H1 (cell line): ENCODE measurements at regions not wholly inside any gene's neighbourhood (a gene's known extent, or its start where the extent isn't known, plus 50 kb on each side); places are given as distances from the start of the nearest gene placed in this dataset.

Experiments
- CTCF ChIA-PET: fragments of 300-600 bp; sonication (Branson Sonifier 250); formaldehyde crosslinking; loops from one replicate; lab custom pipeline; 2021; ENCODE audit not compliant: partially characterized antibody; lab: Charles Lee
- POLR2A ChIA-PET: fragments of 300-600 bp; sonication (Branson Sonifier 250); formaldehyde crosslinking; loops from one replicate; lab custom pipeline; 2021; ENCODE audit warnings: inconsistent platforms; ENCODE audit not compliant: partially characterized antibody; lab: Charles Lee
- DNase-seq, 2 experiments: peaks; one replicate each; pipeline versions ENCODE4 v3.0.0 to v3.0.0-alpha.2; 2010 to 2022; ENCODE audit warnings: low spot score in 2 of 2, low read depth in 1 of 2, mixed read lengths in 1 of 2
- FAIRE-seq: peaks from 2 replicates; lab custom pipeline; 2011; peaks lifted over from hg19 to GRCh38; lab: Jason Lieb, UNC
- H2AFZ ChIP-seq: 2 replicates; pipeline ENCODE4 v1.8.1; 2012; ENCODE audit warnings: low read length, inconsistent platforms
- H2AK5ac ChIP-seq: 2 replicates; pipeline ENCODE4 v1.6.1; 2013; ENCODE audit warnings: low read depth, low read length
- H2BK120ac ChIP-seq: replicated peaks from 2 replicates; pipeline ENCODE3; 2013; ENCODE audit warnings: low read depth, low read length, inconsistent platforms
- H2BK12ac ChIP-seq: 2 replicates; pipeline ENCODE4 v1.6.1; 2013; ENCODE audit warnings: low read depth, low read length
- H2BK15ac ChIP-seq: 2 replicates; pipeline ENCODE4 v1.6.1; 2013; ENCODE audit warnings: low read length
- H2BK20ac ChIP-seq: 2 replicates; pipeline ENCODE4 v1.6.1; 2013; ENCODE audit warnings: low read length
- H2BK5ac ChIP-seq: 2 replicates; pipeline ENCODE4 v1.6.1; 2013; ENCODE audit warnings: low read depth, low read length
- H3K14ac ChIP-seq: 2 replicates; pipeline ENCODE4 v1.6.1; 2013; ENCODE audit warnings: inconsistent platforms; ENCODE audit not compliant: insufficient read length
- H3K18ac ChIP-seq: 2 replicates; pipeline ENCODE4 v1.6.1; 2013; ENCODE audit warnings: low read length; ENCODE audit errors: extremely low read depth
- H3K23ac ChIP-seq: 2 replicates; pipeline ENCODE4 v1.6.1; 2013; ENCODE audit warnings: inconsistent platforms; ENCODE audit not compliant: insufficient read length
- H3K23me2 ChIP-seq: 2 replicates; pipeline ENCODE4 v1.6.1; 2013; ENCODE audit warnings: low read depth, low read length
- H3K27ac ChIP-seq: 2 replicates; pipeline ENCODE4 v1.6.1; 2011; ENCODE audit warnings: low read depth, low read length, inconsistent platforms
- H3K27me3 ChIP-seq, 4 experiments: replicated peaks in 1 of 4; 1 replicate in 1 of 4; 2 replicates in 3 of 4; pipeline versions ENCODE4 v1.6.1 to v1.8.1; 2011 to 2013; ENCODE audit warnings: low read length in 3 of 4, mild to moderate bottlenecking in 3 of 4, inconsistent platforms in 2 of 4, mixed read lengths in 2 of 4, moderate library complexity in 1 of 4; ENCODE audit not compliant: control insufficient read depth in 3 of 4, insufficient read depth in 3 of 4; ENCODE audit errors: extremely low read depth in 1 of 4
- H3K36me3 ChIP-seq, 4 experiments: 2 replicates each; pipeline versions ENCODE4 v1.6.1 to v1.8.1; 2011 to 2013; ENCODE audit warnings: mild to moderate bottlenecking in 4 of 4, low read length in 3 of 4, moderate library complexity in 2 of 4, control low read depth in 1 of 4, inconsistent platforms in 1 of 4; ENCODE audit not compliant: insufficient read depth in 4 of 4, control insufficient read depth in 2 of 4
- H3K4ac ChIP-seq: replicated peaks from 2 replicates; pipeline ENCODE3; 2013; ENCODE audit warnings: low read length, low read depth, mixed read lengths, inconsistent platforms; ENCODE audit not compliant: insufficient read length
- H3K4me1 ChIP-seq, 4 experiments: replicated peaks in 1 of 4; 1 replicate in 1 of 4; 2 replicates in 3 of 4; pipeline versions ENCODE4 v1.6.1 to v1.8.1; 2011 to 2013; ENCODE audit warnings: low read length in 3 of 4, inconsistent platforms in 2 of 4, mixed read lengths in 1 of 4; ENCODE audit not compliant: insufficient read depth in 4 of 4, control insufficient read depth in 3 of 4
- H3K4me2 ChIP-seq, 2 experiments: 2 replicates each; pipeline versions ENCODE4 v1.6.1 to v1.8.1; 2011 to 2013; ENCODE audit warnings: low read depth in 2 of 2, low read length in 2 of 2, control low read depth in 1 of 2, inconsistent platforms in 1 of 2, mild to moderate bottlenecking in 1 of 2; ENCODE audit not compliant: insufficient read depth in 1 of 2
- H3K4me3 ChIP-seq, 4 experiments: fragments of 200-600, 300-600 bp in 1 of 4; sonication (generic), shearing (Covaris generic), sonication (Bioruptor Twin) in 1 of 4; 2 replicates each; pipeline versions ENCODE4 v1.5.1 to v1.8.1; 2011 to 2016; ENCODE audit warnings: low read length in 4 of 4, low read depth in 3 of 4, control low read depth in 2 of 4, inconsistent platforms in 2 of 4, mild to moderate bottlenecking in 2 of 4, mixed read lengths in 1 of 4, moderate library complexity in 1 of 4; ENCODE audit not compliant: insufficient read depth in 2 of 4; ENCODE audit errors: extremely low read depth in 1 of 4
- H3K56ac ChIP-seq: replicated peaks from 2 replicates; pipeline ENCODE3; 2013; ENCODE audit warnings: low read depth, mild to moderate bottlenecking, mixed read lengths, low read length, inconsistent platforms; ENCODE audit not compliant: insufficient read length
- H3K79me1 ChIP-seq: 2 replicates; pipeline ENCODE4 v1.6.1; 2013; ENCODE audit warnings: low read depth, low read length, control low read depth
- H3K79me2 ChIP-seq, 2 experiments: 2 replicates each; pipeline versions ENCODE4 v1.6.1 to v1.8.1; 2012 to 2013; ENCODE audit warnings: low read length in 2 of 2, mild to moderate bottlenecking in 2 of 2, inconsistent platforms in 1 of 2; ENCODE audit not compliant: insufficient read depth in 2 of 2, control insufficient read depth in 1 of 2
- H3K9ac ChIP-seq, 4 experiments: replicated peaks in 1 of 4; 1 replicate in 1 of 4; 2 replicates in 3 of 4; pipeline versions ENCODE4 v1.6.1 to v1.8.1; 2011 to 2013; ENCODE audit warnings: low read depth in 3 of 4, low read length in 3 of 4, control low read depth in 2 of 4, mild to moderate bottlenecking in 2 of 4, moderate library complexity in 2 of 4, inconsistent platforms in 1 of 4; ENCODE audit errors: extremely low read depth in 1 of 4
- H3K9me3 ChIP-seq, 2 experiments: 2 replicates each; pipeline versions ENCODE4 v1.6.1 to v1.8.1; 2012 to 2013; ENCODE audit warnings: mild to moderate bottlenecking in 2 of 2, moderate library complexity in 2 of 2, control low read depth in 1 of 2, inconsistent platforms in 1 of 2, low read depth in 1 of 2, low read length in 1 of 2, mixed read lengths in 1 of 2; ENCODE audit not compliant: insufficient read depth in 2 of 2
- H4K20me1 ChIP-seq, 2 experiments: replicated peaks in 1 of 2; 2 replicates each; pipeline versions ENCODE3 to v1.8.1; 2011 to 2013; ENCODE audit warnings: inconsistent platforms in 2 of 2, low read length in 2 of 2, mild to moderate bottlenecking in 1 of 2; ENCODE audit not compliant: insufficient read depth in 2 of 2, control insufficient read depth in 1 of 2
- H4K5ac ChIP-seq: 2 replicates; pipeline ENCODE4 v1.6.1; 2013; ENCODE audit warnings: low read length, low read depth, mixed read lengths, inconsistent platforms; ENCODE audit not compliant: insufficient read length
- H4K8ac ChIP-seq: 2 replicates; pipeline ENCODE4 v1.8.0; 2013; ENCODE audit warnings: mild to moderate bottlenecking, moderate library complexity, low read length, inconsistent platforms; ENCODE audit not compliant: insufficient read depth; ENCODE audit errors: extremely low read depth
- H4K91ac ChIP-seq: replicated peaks from 2 replicates; pipeline ENCODE3; 2013; ENCODE audit warnings: low read length, mixed read lengths, inconsistent platforms; ENCODE audit not compliant: insufficient read length
- EGR1 ChIP-seq: IDR thresholded peaks from 2 replicates; pipeline ENCODE4 v1.6.1; 2011; ENCODE audit warnings: low read depth, low read length, borderline replicate concordance
- POU5F1 ChIP-seq: IDR thresholded peaks from 2 replicates; pipeline ENCODE4 v1.6.1; 2011; ENCODE audit warnings: low read depth, mild to moderate bottlenecking, low read length, moderate library complexity
- TAF1 ChIP-seq: IDR thresholded peaks from 2 replicates; pipeline ENCODE4 v1.6.1; 2011; ENCODE audit warnings: mild to moderate bottlenecking, low read depth, low read length
- WGBS, 2 experiments: shearing (Covaris generic) in 1 of 2; methylation state at CpG; one replicate each; pipeline versions ENCODE4 v1.1.6 to v1.1.7; 2013 to 2015; ENCODE audit warnings: low lambda C conversion rate in 2 of 2, mixed read lengths in 2 of 2, inconsistent platforms in 1 of 2, low coverage in 1 of 2, missing lambda C conversion rate in 1 of 2; ENCODE audit not compliant: insufficient replicate concordance in 2 of 2, insufficient coverage in 1 of 2, insufficient read length in 1 of 2; ENCODE audit errors: extremely low coverage in 1 of 2, missing lambda C conversion rate in 1 of 2; 5-methylcytosine and 5-hydroxymethylcytosine counted together

DNA sequence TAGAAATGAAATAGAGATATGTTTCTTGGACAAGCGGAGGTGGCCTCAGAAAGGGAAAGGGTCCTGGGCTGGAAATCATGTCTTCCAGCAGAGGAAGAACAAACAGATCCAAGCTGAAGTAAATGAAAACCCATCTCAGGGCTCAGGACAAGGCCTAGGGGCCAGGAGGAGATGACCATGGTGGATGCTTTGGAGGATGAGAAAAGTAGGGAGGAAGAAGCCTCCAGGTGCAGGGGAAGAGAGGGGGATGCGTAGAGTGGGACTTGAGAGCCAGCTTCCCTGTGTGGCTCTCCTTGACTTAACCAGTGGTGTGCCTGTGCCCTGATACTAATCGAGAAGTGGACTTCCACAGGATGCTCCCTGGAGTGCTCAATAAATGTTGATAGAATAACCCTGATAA, 203.2 kb downstream of the FAM43A start:
- Histone ChIP-seq H3K79me2 (no peaks in the 10 kb centered on the region), H2BK5ac (no peak overlapping the region), H3K79me1 (no peaks in the 10 kb centered on the region)

More for the DNA sequence above, 203.2 kb downstream of the FAM43A start:
- no peak overlapping the region for H2BK15ac ChIP-seq
- no peak overlapping the region for H2AFZ ChIP-seq
- H4K20me1 ChIP-seq: no peaks in the 10 kb centered on the region
- no peak overlapping the region for H4K91ac ChIP-seq
- H2BK20ac ChIP-seq: no peak overlapping the region
- peak in 1 of 2 experiments; percentile 17 for DNase-seq
- no peak overlapping the region for H2BK12ac ChIP-seq
- H3K4me1 ChIP-seq: no peaks in the 10 kb centered on the region
- H3K4ac ChIP-seq: no peak overlapping the region
- 83% methylated on average over 3 of the region's 3 CpGs; no CpG with 5 or more reads in 1 of the 2 experiments for WGBS, 2 experiments
- POLR2A ChIA-PET: no interaction called here
- no peak overlapping the region for H3K27ac ChIP-seq
- no peak overlapping the region for H3K4me2 ChIP-seq
- no peaks in the 10 kb centered on the region for H3K36me3 ChIP-seq
- H4K8ac ChIP-seq: no peak overlapping the region
- H3K18ac ChIP-seq: no peak overlapping the region
- no peak overlapping the region for H2AK5ac ChIP-seq
- peaks cover 2 to 5% of the 10 kb centered on the region in 2 experiments; a peak in 3 of 4 replicates for H3K9me3 ChIP-seq
- H3K23ac ChIP-seq: no peak overlapping the region
- H3K56ac ChIP-seq: no peak overlapping the region
- CTCF ChIA-PET: interaction anchor here (1.5 kb wide), 1 partner anchor 18 kb away, joined by 3 read pairs; no protein-coding TSS in a partner anchor
- no peak overlapping the region for H4K5ac ChIP-seq
- no peak overlapping the region for H3K9ac ChIP-seq
- no peaks in the 10 kb centered on the region for H3K23me2 ChIP-seq
- no peak overlapping the region for H3K14ac ChIP-seq
- no peak overlapping the region for H3K4me3 ChIP-seq
- TF ChIP-seq EGR1 (no peak), TAF1 (no peak), POU5F1 (no peak)
- TF ChIP-seq, all 59 proteins: peak for 0
- Histone ChIP-seq H2BK120ac (no peak overlapping the region), H3K27me3 (no peaks in the 10 kb centered on the region)
- FAIRE-seq: no peak
